MM.1S (cell line): ENCODE measurements at regions not wholly inside any gene's neighbourhood (a gene's known extent, or its start where the extent isn't known, plus 50 kb on each side); places are given as distances from the start of the nearest gene placed in this dataset.

ENCODE experiments used
- CTCF ChIP-seq: fragments of 300-600 bp; sonication (generic); IDR thresholded peaks from 2 replicates; pipeline ENCODE4 v1.5.1; 2016; ENCODE audit warnings: antibody characterized with exemption, low read length, mixed read lengths
- EZH2 ChIP-seq: fragments of 300-600 bp; sonication (generic); optimal IDR thresholded peaks from 2 replicates; pipeline ENCODE3; 2017; ENCODE audit warnings: low read depth, mild to moderate bottlenecking, antibody characterized with exemption, low read length, mixed read lengths

DNA sequence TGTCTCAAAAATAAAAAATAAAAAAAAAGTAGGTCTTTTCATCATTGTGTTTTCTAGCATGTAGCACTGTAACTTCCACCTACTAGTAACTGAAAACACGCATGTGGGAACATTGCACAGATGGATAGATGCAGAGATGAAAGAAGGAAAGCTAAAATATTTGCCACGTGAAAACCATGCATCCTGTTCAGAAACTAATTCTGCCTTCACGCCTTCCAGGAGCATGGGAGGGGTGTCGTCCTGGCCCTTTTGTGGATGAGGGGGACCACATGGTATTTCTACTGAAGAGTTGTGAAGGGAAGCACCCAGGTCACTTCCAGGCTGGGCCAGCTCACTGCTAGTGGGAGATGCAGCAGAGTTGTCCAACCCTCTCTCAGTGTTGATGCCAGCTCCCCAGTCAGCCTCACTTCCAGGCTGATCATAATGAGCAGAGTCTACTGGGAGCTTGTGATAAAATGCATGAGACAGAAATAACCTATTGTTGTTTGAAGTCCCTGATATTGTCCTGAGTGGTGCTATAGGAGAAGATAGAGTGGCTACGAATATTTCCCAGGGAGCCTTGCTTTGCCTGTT lies 287.1 kb upstream of the CELF2 start:
- TF ChIP-seq CTCF, result no peak
- no peak for TF ChIP-seq EZH2
